EH (cell line): ENCODE measurements at regions not wholly inside any gene's neighbourhood (a gene's known extent, or its start where the extent isn't known, plus 50 kb on each side); places are given as distances from the start of the nearest gene placed in this dataset.

Source experiments
- DNase-seq: peaks from one replicate; pipeline ENCODE4 v3.0.0-alpha.2; 2015; ENCODE audit warnings: low read depth

- DNase-seq: no peak
Measured at GRCh38 chr10:6642876-6643275, 62.8 kb upstream of the PRKCQ start.

GRCh38 chr10:6640433-6641040, 60.5 kb upstream of the PRKCQ start:
- no peak for DNase-seq

GRCh38 chr10:6637053-6637452, 57.0 kb upstream of the PRKCQ start:
- DNase-seq: no peak

GRCh38 chr10:6635784-6636183, 55.7 kb upstream of the PRKCQ start:
- DNase-seq: no peak
